Stimulated activated CD4-positive, alpha-beta T cell treated with anti-CD3 and anti-CD28 coated beads, Interleukin-12 subunit alpha, Interleukin-12 subunit beta, amount 100 ng/mL, for 4 hours (primary cell): ENCODE measurements at regions not wholly inside any gene's neighbourhood (a gene's known extent, or its start where the extent isn't known, plus 50 kb on each side); places are given as distances from the start of the nearest gene placed in this dataset.
"Not testable (repeated sequence)": the region's sequence is repeated elsewhere in the genome, so short reads cannot be mapped to it uniquely, and the experiment has no call there.

Source experiments
- DNase-seq: peaks from one replicate; pipeline ENCODE4 v3.0.0-alpha.2; 2020

GRCh38 chr2:184993746-184994145 is 395.4 kb downstream of the ZNF804A start:
- DNase-seq = no peak

DNA sequence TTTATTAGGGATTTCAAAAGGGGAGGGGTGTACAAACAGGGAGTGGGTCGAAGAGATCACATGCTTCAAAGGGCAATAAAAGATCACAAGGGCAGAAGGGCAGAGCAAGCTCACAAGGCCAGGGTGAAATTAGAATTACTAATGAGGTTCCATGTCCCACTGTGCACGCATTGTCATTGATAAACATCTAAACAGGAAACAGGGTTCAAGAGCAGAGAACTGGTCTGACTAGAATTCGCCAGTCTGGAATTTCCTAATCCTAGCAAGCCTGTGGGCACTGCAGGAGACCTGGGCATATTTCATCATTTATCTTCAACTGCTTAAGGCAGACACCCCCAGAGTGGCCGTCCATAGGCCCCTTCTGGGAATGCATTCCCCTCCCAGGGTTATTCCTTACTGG is 408.2 kb downstream of the ZNF804A start:
- no peak for DNase-seq

GRCh38 chr2:185012643-185013042 is 414.3 kb downstream of the ZNF804A start:
- DNase-seq = no peak

DNA sequence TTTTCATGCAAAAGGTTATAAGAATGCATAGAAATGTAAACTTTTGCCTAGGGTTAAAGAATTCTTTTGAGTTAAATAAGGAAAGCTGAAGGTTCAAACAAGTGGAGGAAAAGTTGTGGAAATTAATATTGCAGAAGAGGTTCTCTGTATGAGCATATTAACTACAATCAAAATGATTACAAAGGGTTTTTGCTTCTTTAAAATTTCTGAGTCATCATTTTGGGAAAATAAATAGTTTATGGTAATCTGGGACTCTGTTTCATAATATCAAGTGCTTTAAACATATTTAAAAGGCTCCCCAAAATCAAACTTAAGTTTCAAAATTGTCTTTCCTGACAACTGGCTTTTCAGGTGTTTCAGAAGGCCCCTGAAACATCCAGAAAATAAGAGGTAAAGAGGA is 415.7 kb downstream of the ZNF804A start:
- no peak for DNase-seq

- not testable (repeated sequence) for DNase-seq
Observed at GRCh38 chr2:185025891-185026290, 427.6 kb downstream of the ZNF804A start.

- DNase-seq = no peak
Observed at GRCh38 chr2:185035906-185036305, 437.6 kb downstream of the ZNF804A start.

- DNase-seq = no peak
Observed at GRCh38 chr2:185044323-185044874, 446.1 kb downstream of the ZNF804A start.

GRCh38 chr2:185050804-185051203 is 452.5 kb downstream of the ZNF804A start:
- no peak for DNase-seq

- no peak for DNase-seq
Observed at GRCh38 chr2:185063761-185064160, 465.4 kb downstream of the ZNF804A start.

- no peak for DNase-seq
Observed at GRCh38 chr2:185066128-185066527, 467.8 kb downstream of the ZNF804A start.

GRCh38 chr2:185069107-185069506 is 470.8 kb downstream of the ZNF804A start:
- no peak for DNase-seq

- no peak for DNase-seq
Observed at GRCh38 chr2:185074156-185074555, 475.8 kb downstream of the ZNF804A start.

- DNase-seq = no peak
Observed at GRCh38 chr2:185082749-185083148, 484.4 kb downstream of the ZNF804A start.

GRCh38 chr2:185108588-185108987 is 510.3 kb downstream of the ZNF804A start:
- no peak for DNase-seq

GRCh38 chr2:185127412-185127811 is 529.1 kb downstream of the ZNF804A start:
- DNase-seq = no peak

DNA sequence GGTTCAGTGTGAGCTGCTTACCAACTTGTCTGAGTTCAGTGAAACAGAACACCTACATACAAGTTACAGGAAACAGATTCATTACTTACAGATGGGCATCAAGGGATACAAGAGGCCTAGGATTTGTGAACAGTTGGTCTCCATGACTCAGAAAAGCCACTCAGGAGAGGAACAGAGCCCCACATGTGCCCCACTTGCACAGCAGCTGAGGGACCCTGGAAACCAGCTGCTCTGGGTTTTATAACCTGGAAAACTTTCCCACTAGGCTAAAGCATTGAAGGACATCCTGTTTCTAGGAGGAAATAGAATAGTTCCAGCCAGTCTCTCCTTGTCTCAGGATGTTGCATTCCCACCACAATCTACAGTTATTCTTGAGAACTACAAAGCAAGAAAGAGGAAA is 530.0 kb downstream of the ZNF804A start:
- no peak for DNase-seq

DNA sequence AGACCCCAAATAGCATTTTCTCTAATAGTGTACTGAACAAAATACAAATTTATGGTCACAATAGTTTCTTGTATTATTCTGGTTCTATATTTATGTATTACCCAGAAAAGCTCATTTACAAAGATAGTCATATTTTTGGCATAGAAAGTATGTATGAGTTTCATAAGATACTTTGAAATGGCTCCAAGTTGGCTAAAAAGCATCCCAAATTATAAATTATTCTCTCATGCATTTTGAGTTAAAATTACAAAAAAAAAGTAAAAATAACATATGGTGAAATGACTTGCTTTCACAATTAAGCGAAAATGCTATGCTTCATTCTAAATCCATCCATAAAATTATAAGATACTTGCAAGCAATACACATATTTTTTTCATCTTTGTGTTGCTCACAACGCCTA is 530.7 kb downstream of the ZNF804A start:
- DNase-seq = no peak

GRCh38 chr2:185130685-185131084 is 532.4 kb downstream of the ZNF804A start:
- DNase-seq = no peak

- no peak for DNase-seq
Observed at GRCh38 chr2:185132501-185133041, 534.2 kb downstream of the ZNF804A start.

- DNase-seq = no peak
Observed at GRCh38 chr2:185137700-185138099, 539.4 kb downstream of the ZNF804A start.

DNA sequence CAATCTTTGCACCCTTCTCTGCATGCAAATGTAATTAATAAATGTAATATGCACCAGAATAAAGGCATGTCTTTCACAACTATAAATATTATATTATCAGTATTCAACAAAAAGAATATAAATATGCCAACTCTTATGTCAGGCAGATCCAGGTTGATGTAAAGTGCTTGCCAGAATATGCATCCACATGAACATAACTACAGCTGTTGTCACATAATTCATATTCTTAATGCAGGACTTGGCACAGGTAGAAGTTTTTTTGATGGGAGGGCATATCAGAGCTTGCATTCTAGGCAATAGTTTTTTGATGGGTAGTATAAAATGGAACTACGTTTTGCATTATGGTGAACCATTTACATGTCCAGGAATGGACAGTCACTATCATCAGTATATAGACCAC is 544.3 kb downstream of the ZNF804A start:
- no peak for DNase-seq

DNA sequence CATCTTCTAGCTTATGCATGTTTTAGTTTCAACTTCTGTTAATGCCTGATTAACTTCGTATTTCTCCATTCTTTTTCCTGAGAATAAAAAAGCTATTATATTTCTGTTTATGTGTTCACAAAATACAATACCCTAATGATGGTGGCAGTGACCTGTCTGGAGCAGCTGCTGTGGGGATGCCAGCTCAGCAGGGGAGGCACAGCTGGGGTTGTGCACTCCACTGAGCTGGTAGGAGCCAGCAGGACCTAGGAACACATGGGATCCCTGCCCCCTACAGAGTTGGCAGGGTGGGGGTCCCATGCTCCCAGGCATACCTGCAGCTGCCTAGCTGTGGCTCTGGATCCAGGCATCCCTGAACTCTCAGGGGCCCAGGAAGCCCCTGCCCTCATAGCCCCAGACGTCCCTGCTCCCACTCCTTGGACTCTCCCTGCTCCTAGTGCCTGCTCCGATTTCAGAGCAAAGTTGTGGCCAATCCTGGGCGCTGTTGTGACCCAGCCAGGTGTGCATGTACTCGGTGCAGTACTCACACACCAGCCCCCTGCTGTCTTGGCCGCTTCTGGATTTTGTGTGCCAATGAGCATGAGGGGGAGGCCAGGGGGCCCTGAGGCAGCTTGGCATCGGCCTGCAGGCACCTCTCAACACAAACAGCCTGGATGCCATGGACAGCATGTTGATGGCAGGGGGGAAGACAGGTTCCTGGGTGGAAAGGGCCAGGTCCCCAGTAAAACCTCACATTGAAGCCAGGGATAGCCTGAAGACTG is 546.0 kb downstream of the ZNF804A start:
- DNase-seq = no peak

GRCh38 chr2:185145316-185146121 is 547.2 kb downstream of the ZNF804A start:
- DNase-seq = no peak

GRCh38 chr2:185147361-185147760 is 549.0 kb downstream of the ZNF804A start:
- no peak for DNase-seq
